Osteoblast (primary cell): ENCODE measurements at regions not wholly inside any gene's neighbourhood (a gene's known extent, or its start where the extent isn't known, plus 50 kb on each side); places are given as distances from the start of the nearest gene placed in this dataset.

Source experiments
- DNase-seq: peaks from one replicate; pipeline ENCODE4 v3.0.0; 2011; ENCODE audit warnings: low spot score, mixed read lengths; ENCODE audit not compliant: insufficient read length; ENCODE audit errors: missing footprints
- H2AFZ ChIP-seq: 2 replicates; pipeline ENCODE4 v1.6.0; 2011; ENCODE audit warnings: mild to moderate bottlenecking, low read length
- H3K27ac ChIP-seq: 2 replicates; pipeline ENCODE4 v1.5.1; 2011; ENCODE audit warnings: mild to moderate bottlenecking, low read depth, low read length, moderate library complexity
- H3K27me3 ChIP-seq: 2 replicates; pipeline ENCODE4 v1.6.0; 2012; ENCODE audit warnings: mild to moderate bottlenecking, control low read depth, inconsistent platforms, low read length, moderate library complexity; ENCODE audit not compliant: insufficient read depth
- H3K36me3 ChIP-seq: 2 replicates; pipeline ENCODE4 v1.5.1; 2011; ENCODE audit warnings: mild to moderate bottlenecking, low read length, control low read depth, moderate library complexity; ENCODE audit not compliant: insufficient read depth
- H3K4me1 ChIP-seq: 2 replicates; pipeline ENCODE4 v1.5.1; 2011; ENCODE audit warnings: mild to moderate bottlenecking, low read length, control low read depth, moderate library complexity; ENCODE audit not compliant: insufficient read depth
- H3K4me2 ChIP-seq: 2 replicates; pipeline ENCODE4 v1.6.0; 2011; ENCODE audit warnings: mild to moderate bottlenecking, low read length; ENCODE audit not compliant: insufficient read depth
- H3K4me3 ChIP-seq: fragments of 200-600 bp; sonication (generic); 3 replicates; pipeline ENCODE4 v1.5.1; 2012; ENCODE audit warnings: mild to moderate bottlenecking, low read length, inconsistent platforms; ENCODE audit not compliant: insufficient read depth
- H3K79me2 ChIP-seq: 2 replicates; pipeline ENCODE4 v1.6.0; 2012; ENCODE audit warnings: mild to moderate bottlenecking, low read length, control low read depth, inconsistent platforms; ENCODE audit not compliant: insufficient read depth
- H3K9me3 ChIP-seq: 2 replicates; pipeline ENCODE4 v1.5.1; 2011; ENCODE audit warnings: low read depth, low read length, control low read depth
- H4K20me1 ChIP-seq: 2 replicates; pipeline ENCODE4 v1.6.0; 2012; ENCODE audit warnings: mild to moderate bottlenecking, low read length, control low read depth; ENCODE audit not compliant: insufficient read depth
- CTCF ChIP-seq: IDR thresholded peaks from 2 replicates; pipeline ENCODE4 v1.5.1; 2011; ENCODE audit warnings: mild to moderate bottlenecking, low read depth, low read length, moderate library complexity; ENCODE audit errors: extremely low read depth

GRCh38 chr15:96222981-96223380 is 107.5 kb upstream of the NR2F2 start:
- Histone ChIP-seq H4K20me1 (no peaks in the 10 kb centered on the region), H3K27me3 (no peaks in the 10 kb centered on the region), H3K27ac (no peak overlapping the region), H3K79me2 (no peaks in the 10 kb centered on the region), H2AFZ (no peak overlapping the region), H3K4me2 (no peak overlapping the region), H3K36me3 (no peaks in the 10 kb centered on the region), H3K9me3 (no peaks in the 10 kb centered on the region), H3K4me3 (no peak overlapping the region), H3K4me1 (no peaks in the 10 kb centered on the region)
- TF ChIP-seq CTCF = no peak
- DNase-seq = no peak

- H3K27me3 ChIP-seq = no peaks in the 10 kb centered on the region
- DNase-seq = no peak
- H3K4me2 ChIP-seq = no peak overlapping the region
- no peaks in the 10 kb centered on the region for H3K9me3 ChIP-seq
- no peak overlapping the region for H3K27ac ChIP-seq
- no peaks in the 10 kb centered on the region for H3K36me3 ChIP-seq
- H2AFZ ChIP-seq = no peak overlapping the region
- no peaks in the 10 kb centered on the region for H3K4me1 ChIP-seq
- no peak overlapping the region for H3K4me3 ChIP-seq
- H3K79me2 ChIP-seq = no peaks in the 10 kb centered on the region
- no peaks in the 10 kb centered on the region for H4K20me1 ChIP-seq
- no peak for TF ChIP-seq CTCF
Observed at GRCh38 chr15:96223939-96224338, 106.6 kb upstream of the NR2F2 start.

GRCh38 chr15:96225642-96226259 is 104.7 kb upstream of the NR2F2 start:
- no peak for DNase-seq
- Histone ChIP-seq H3K9me3 (no peaks in the 10 kb centered on the region), H3K4me2 (no peak overlapping the region), H3K27me3 (no peaks in the 10 kb centered on the region), H3K4me3 (no peak overlapping the region), H3K36me3 (no peaks in the 10 kb centered on the region), H3K79me2 (no peaks in the 10 kb centered on the region), H2AFZ (no peak overlapping the region), H3K27ac (no peak overlapping the region), H3K4me1 (no peaks in the 10 kb centered on the region), H4K20me1 (no peaks in the 10 kb centered on the region)
- no peak for TF ChIP-seq CTCF

GRCh38 chr15:96230526-96231181 is 99.8 kb upstream of the NR2F2 start:
- no peaks in the 10 kb centered on the region for H3K36me3 ChIP-seq
- no peak overlapping the region for H3K4me3 ChIP-seq
- DNase-seq = peak; percentile 68
- no peaks in the 10 kb centered on the region for H3K27me3 ChIP-seq
- H3K4me1 ChIP-seq = peaks cover 3% of the 10 kb centered on the region
- no peak overlapping the region for H2AFZ ChIP-seq
- no peaks in the 10 kb centered on the region for H4K20me1 ChIP-seq
- no peaks in the 10 kb centered on the region for H3K9me3 ChIP-seq
- TF ChIP-seq CTCF = no peak
- no peaks in the 10 kb centered on the region for H3K79me2 ChIP-seq
- no peak overlapping the region for H3K27ac ChIP-seq
- H3K4me2 ChIP-seq = no peak overlapping the region
